ENCODE measurements at regions not wholly inside any gene's neighbourhood (a gene's known extent, or its start where the extent isn't known, plus 50 kb on each side); places are given as distances from the start of the nearest gene placed in this dataset.

- DNase-seq (ENCODE audit: low read depth in 2 of 2) = no peak
These were observed 153.4 kb upstream of the UMPS start for GRCh38 chr3:124576565-124577493.

- DNase-seq (ENCODE audit: low read depth in 2 of 2) = no peak
These were observed 152.6 kb upstream of the UMPS start for GRCh38 chr3:124577494-124578167.

- DNase-seq (ENCODE audit: low read depth in 2 of 2) = no peak
These were observed 150.6 kb upstream of the UMPS start for GRCh38 chr3:124579641-124580040.

- DNase-seq (ENCODE audit: low read depth in 2 of 2) = no peak
These were observed 148.1 kb upstream of the UMPS start for GRCh38 chr3:124582196-124582595.

- DNase-seq (ENCODE audit: low read depth in 2 of 2) = no peak
These were observed 147.4 kb upstream of the UMPS start for GRCh38 chr3:124582621-124583395.

- no peak for DNase-seq (ENCODE audit: low read depth in 2 of 2)
These were observed 146.1 kb upstream of the UMPS start for GRCh38 chr3:124584245-124584551.

GRCh38 chr3:124584552-124585391 lies 145.5 kb upstream of the UMPS start:
- DNase-seq (ENCODE audit: low read depth in 2 of 2) = peak in 1 of 2 donors; percentile 23

GRCh38 chr3:124586126-124587052 lies 143.9 kb upstream of the UMPS start:
- no peak for DNase-seq (ENCODE audit: low read depth in 2 of 2)

GRCh38 chr3:124587053-124587408 lies 143.2 kb upstream of the UMPS start:
- no peak for DNase-seq (ENCODE audit: low read depth in 2 of 2)

GRCh38 chr3:124588036-124588435 lies 142.2 kb upstream of the UMPS start:
- no peak for DNase-seq (ENCODE audit: low read depth in 2 of 2)

GRCh38 chr3:124588794-124589193 lies 141.5 kb upstream of the UMPS start:
- DNase-seq (ENCODE audit: low read depth in 2 of 2) = no peak

GRCh38 chr3:124591699-124592098 lies 138.6 kb upstream of the UMPS start:
- no peak for DNase-seq (ENCODE audit: low read depth in 2 of 2)

- DNase-seq (ENCODE audit: low read depth in 2 of 2) = no peak
These were observed 137.4 kb upstream of the UMPS start for GRCh38 chr3:124592658-124593441.

GRCh38 chr3:124593442-124593829 lies 136.8 kb upstream of the UMPS start:
- no peak for DNase-seq (ENCODE audit: low read depth in 2 of 2)

GRCh38 chr3:124594581-124594980 lies 135.7 kb upstream of the UMPS start:
- DNase-seq (ENCODE audit: low read depth in 2 of 2) = no peak

GRCh38 chr3:124597273-124597672 lies 133.0 kb upstream of the UMPS start:
- DNase-seq (ENCODE audit: low read depth in 2 of 2) = no peak

- no peak for DNase-seq (ENCODE audit: low read depth in 2 of 2)
These were observed 132.3 kb upstream of the UMPS start for GRCh38 chr3:124597979-124598378.

GRCh38 chr3:124599147-124599765 lies 131.0 kb upstream of the UMPS start:
- DNase-seq (ENCODE audit: low read depth in 2 of 2) = no peak

All from stimulated activated CD8-positive, alpha-beta memory T cell treated with anti-CD3 and anti-CD28 coated beads, Interleukin-2, amount 100 ng/mL, for 48 hours (primary cell).